Suprapubic skin (tissue), 3 donors: ENCODE measurements at regions not wholly inside any gene's neighbourhood (a gene's known extent, or its start where the extent isn't known, plus 50 kb on each side); places are given as distances from the start of the nearest gene placed in this dataset.

Experiments
- CTCF ChIP-seq, 2 donors: fragments of 200-600 bp in 1 of 2; fragments of 450-650 bp in 1 of 2; sonication (generic) in 1 of 2; IDR thresholded peaks; one replicate each; pipeline ENCODE4 v1.5.1; 2016 to 2019; ENCODE audit warnings: antibody characterized with exemption in 2 of 2, mild to moderate bottlenecking in 1 of 2, moderate library complexity in 1 of 2
- EP300 ChIP-seq: sonication (generic); formaldehyde crosslinking; IDR thresholded peaks from one replicate; pipeline ENCODE4 v1.6.1; 2017; ENCODE audit warnings: antibody characterized with exemption
- POLR2A ChIP-seq, 2 donors: fragments of 450-650 bp; IDR thresholded peaks; one replicate each; pipeline ENCODE4 v1.6.1; 2017; ENCODE audit warnings: antibody characterized with exemption in 2 of 2, mild to moderate bottlenecking in 2 of 2, moderate library complexity in 2 of 2

GRCh38 chr6:14194483-14194882 is 76.9 kb downstream of the CD83 start:
- TF ChIP-seq POLR2A (IDR thresholded peaks at IDR 0.05) (no peak), EP300 (no peak), CTCF (IDR thresholded peaks at IDR 0.05) (no peak)
